Keratinocyte (primary cell): ENCODE measurements at regions not wholly inside any gene's neighbourhood (a gene's known extent, or its start where the extent isn't known, plus 50 kb on each side); places are given as distances from the start of the nearest gene placed in this dataset.

Source experiments
- DNase-seq: peaks from one replicate; pipeline ENCODE4 v3.0.0-alpha.2; 2011; ENCODE audit warnings: low read depth, missing footprints, low spot score
- FAIRE-seq: peaks from 2 replicates; lab custom pipeline; 2011; peaks lifted over from hg19 to GRCh38; lab: Jason Lieb, UNC
- H2AFZ ChIP-seq: 2 replicates; pipeline ENCODE4 v1.6.0; 2012; ENCODE audit warnings: low read length, control low read depth, inconsistent platforms; ENCODE audit not compliant: control insufficient read depth
- H3K27ac ChIP-seq: 2 replicates; pipeline ENCODE4 v1.5.1; 2011; ENCODE audit warnings: low read length; ENCODE audit not compliant: control insufficient read depth, insufficient read depth
- H3K27me3 ChIP-seq: 3 replicates; pipeline ENCODE4 v1.6.0; 2011; ENCODE audit warnings: low read length; ENCODE audit not compliant: control insufficient read depth, insufficient read depth; ENCODE audit errors: extremely low read depth
- H3K36me3 ChIP-seq, 2 experiments: 2 replicates in 1 of 2; 3 replicates in 1 of 2; pipeline ENCODE4 v1.5.1; 2011; ENCODE audit warnings: low read length in 2 of 2, mild to moderate bottlenecking in 1 of 2; ENCODE audit not compliant: control insufficient read depth in 2 of 2, insufficient read depth in 2 of 2; ENCODE audit errors: extremely low read depth in 1 of 2
- H3K4me1 ChIP-seq: 3 replicates; pipeline ENCODE4 v1.5.1; 2011; ENCODE audit warnings: low read length; ENCODE audit not compliant: control insufficient read depth, insufficient read depth; ENCODE audit errors: extremely low read depth
- H3K4me2 ChIP-seq: 3 replicates; pipeline ENCODE4 v1.6.0; 2011; ENCODE audit warnings: low read depth, low read length; ENCODE audit not compliant: control insufficient read depth, insufficient read depth; ENCODE audit errors: extremely low read depth
- H3K4me3 ChIP-seq, 3 experiments: fragments of 200-600 bp in 1 of 3; sonication (generic) in 1 of 3; 2 replicates in 2 of 3; 3 replicates in 1 of 3; pipeline ENCODE4 v1.5.1; 2011 to 2016; ENCODE audit warnings: low read length in 3 of 3, mild to moderate bottlenecking in 3 of 3, control low read depth in 2 of 3, inconsistent platforms in 1 of 3, low read depth in 1 of 3, mixed read lengths in 1 of 3, mixed run types in 1 of 3, moderate library complexity in 1 of 3; ENCODE audit not compliant: control insufficient read depth in 2 of 3, insufficient read depth in 2 of 3; ENCODE audit errors: extremely low read depth in 1 of 3
- H3K79me2 ChIP-seq: 2 replicates; pipeline ENCODE4 v1.6.0; 2012; ENCODE audit warnings: low read length; ENCODE audit not compliant: control insufficient read depth, insufficient read depth
- H3K9ac ChIP-seq: 3 replicates; pipeline ENCODE4 v1.6.0; 2011; ENCODE audit warnings: low read length; ENCODE audit not compliant: control insufficient read depth, insufficient read depth; ENCODE audit errors: extremely low read depth
- H3K9me1 ChIP-seq: 3 replicates; pipeline ENCODE4 v1.6.0; 2011; ENCODE audit warnings: low read length; ENCODE audit not compliant: control insufficient read depth, insufficient read depth; ENCODE audit errors: extremely low read depth
- H3K9me3 ChIP-seq: 2 replicates; pipeline ENCODE4 v1.5.1; 2012; ENCODE audit warnings: low read depth, low read length; ENCODE audit not compliant: control insufficient read depth
- H4K20me1 ChIP-seq: 3 replicates; pipeline ENCODE4 v1.6.0; 2011; ENCODE audit warnings: low read length; ENCODE audit not compliant: control insufficient read depth, insufficient read depth; ENCODE audit errors: extremely low read depth
- EZH2 ChIP-seq: IDR thresholded peaks from one replicate; pipeline ENCODE4 v1.6.1; 2012; ENCODE audit warnings: inconsistent platforms, mild to moderate bottlenecking, low read length, moderate library complexity
- dilution Hi-C: fragments of 300-500 bp; cut with MboI; formaldehyde crosslinking; loops from one replicate; pipeline ENCODE4 v1.7.0; 2020; ENCODE audit warnings: low sequenced_read_pairs; ENCODE audit not compliant: extremely low pct_ligation_motif_present
- TF ChIP-seq, protein P1 (sequence below), 3 experiments: IDR thresholded peaks in 1 of 3; conservative IDR thresholded peaks in 1 of 3; optimal IDR thresholded peaks in 1 of 3; 2 replicates in 2 of 3; 3 replicates in 1 of 3; pipeline versions ENCODE3 to v1.5.1; 2011; ENCODE audit warnings: low read length in 3 of 3, mild to moderate bottlenecking in 3 of 3, moderate library complexity in 2 of 3, control low read depth in 1 of 3, inconsistent platforms in 1 of 3; ENCODE audit not compliant: insufficient read depth in 2 of 3; ENCODE audit errors: extremely low read depth in 1 of 3

DNA sequence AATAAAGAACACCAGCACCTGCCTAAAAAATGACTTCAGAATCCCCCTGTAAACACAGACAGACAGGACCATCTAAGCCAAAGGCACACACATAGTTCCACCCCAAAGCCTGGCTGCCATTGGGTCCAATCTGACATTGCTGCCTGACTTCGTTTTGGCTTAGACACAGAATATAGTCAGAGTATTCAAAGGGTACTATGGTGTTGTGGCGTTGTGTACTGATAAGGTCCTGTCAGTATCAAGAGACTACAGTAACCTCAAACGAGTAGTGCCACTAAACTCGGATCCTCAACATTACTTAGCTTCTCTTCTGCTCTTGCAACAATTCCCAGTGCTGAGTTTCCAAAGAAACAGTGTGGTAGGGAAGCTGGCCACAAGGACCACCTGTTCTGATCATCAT lies 169.3 kb upstream of the NR5A2 start:
- no peak overlapping the region for H3K4me2 ChIP-seq
- no peaks in the 10 kb centered on the region for H3K9me1 ChIP-seq
- H2AFZ ChIP-seq, result no peak overlapping the region
- H3K4me3 ChIP-seq, result no peak overlapping the region
- H3K9me3 ChIP-seq, result no peaks in the 10 kb centered on the region
- no peaks in the 10 kb centered on the region for H3K27me3 ChIP-seq
- no peaks in the 10 kb centered on the region for H3K79me2 ChIP-seq
- H3K4me1 ChIP-seq, result peaks cover 45% of the 10 kb centered on the region
- FAIRE-seq (peak; percentile 39), DNase-seq (no peak)
- no peaks in the 10 kb centered on the region for H3K36me3 ChIP-seq
- H3K9ac ChIP-seq, result no peak overlapping the region
- dilution Hi-C loops, result no loop called here
- no peaks in the 10 kb centered on the region for H4K20me1 ChIP-seq
- H3K27ac ChIP-seq, result no peak overlapping the region
- TF ChIP-seq, protein P1, sequence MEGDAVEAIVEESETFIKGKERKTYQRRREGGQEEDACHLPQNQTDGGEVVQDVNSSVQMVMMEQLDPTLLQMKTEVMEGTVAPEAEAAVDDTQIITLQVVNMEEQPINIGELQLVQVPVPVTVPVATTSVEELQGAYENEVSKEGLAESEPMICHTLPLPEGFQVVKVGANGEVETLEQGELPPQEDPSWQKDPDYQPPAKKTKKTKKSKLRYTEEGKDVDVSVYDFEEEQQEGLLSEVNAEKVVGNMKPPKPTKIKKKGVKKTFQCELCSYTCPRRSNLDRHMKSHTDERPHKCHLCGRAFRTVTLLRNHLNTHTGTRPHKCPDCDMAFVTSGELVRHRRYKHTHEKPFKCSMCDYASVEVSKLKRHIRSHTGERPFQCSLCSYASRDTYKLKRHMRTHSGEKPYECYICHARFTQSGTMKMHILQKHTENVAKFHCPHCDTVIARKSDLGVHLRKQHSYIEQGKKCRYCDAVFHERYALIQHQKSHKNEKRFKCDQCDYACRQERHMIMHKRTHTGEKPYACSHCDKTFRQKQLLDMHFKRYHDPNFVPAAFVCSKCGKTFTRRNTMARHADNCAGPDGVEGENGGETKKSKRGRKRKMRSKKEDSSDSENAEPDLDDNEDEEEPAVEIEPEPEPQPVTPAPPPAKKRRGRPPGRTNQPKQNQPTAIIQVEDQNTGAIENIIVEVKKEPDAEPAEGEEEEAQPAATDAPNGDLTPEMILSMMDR (optimal IDR thresholded peaks at IDR 0.05 in 1 of 3, IDR thresholded peaks at IDR 0.05 in 1 of 3, conservative IDR thresholded peaks at IDR 0.05 in 1 of 3; ENCODE audit: extremely low read depth in 1 of 3, insufficient read depth in 2 of 3, low read length in 3 of 3), result no peak
- no peak for TF ChIP-seq EZH2

DNA sequence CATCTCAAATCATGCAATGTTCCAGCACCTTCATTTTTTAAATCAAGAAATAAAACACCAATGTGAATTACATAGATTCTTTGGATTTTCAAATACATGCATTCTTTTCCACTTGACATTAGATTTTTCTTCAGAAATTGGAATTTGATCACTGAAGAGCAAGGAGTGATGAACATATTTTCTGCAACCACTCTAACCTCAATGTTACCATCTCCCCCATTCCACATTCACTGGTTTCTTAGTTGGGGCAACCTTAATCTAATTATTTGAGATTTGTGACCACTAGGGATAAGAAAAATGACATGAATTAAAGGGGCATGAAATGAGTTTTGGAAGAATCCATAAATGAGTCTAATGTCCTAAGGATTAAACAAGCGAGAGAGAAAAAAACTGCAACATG lies 168.7 kb upstream of the NR5A2 start:
- no peak overlapping the region for H3K4me2 ChIP-seq
- H4K20me1 ChIP-seq, result no peaks in the 10 kb centered on the region
- no peaks in the 10 kb centered on the region for H3K79me2 ChIP-seq
- no peak for FAIRE-seq
- H3K36me3 ChIP-seq, result no peaks in the 10 kb centered on the region
- peak overlapping the region; percentile 68 for H3K27ac ChIP-seq
- H3K27me3 ChIP-seq, result no peaks in the 10 kb centered on the region
- no peak overlapping the region for H3K4me3 ChIP-seq
- H2AFZ ChIP-seq, result no peak overlapping the region
- peaks cover 45% of the 10 kb centered on the region for H3K4me1 ChIP-seq
- no peak for DNase-seq
- no peaks in the 10 kb centered on the region for H3K9me1 ChIP-seq
- H3K9ac ChIP-seq, result no peak overlapping the region
- dilution Hi-C loops, result no loop called here
- TF ChIP-seq, protein P1 (optimal IDR thresholded peaks at IDR 0.05 in 1 of 3, IDR thresholded peaks at IDR 0.05 in 1 of 3, conservative IDR thresholded peaks at IDR 0.05 in 1 of 3; ENCODE audit: extremely low read depth in 1 of 3, insufficient read depth in 2 of 3, low read length in 3 of 3), result no peak
- TF ChIP-seq EZH2, result no peak
- no peaks in the 10 kb centered on the region for H3K9me3 ChIP-seq
